Lower lobe of right lung (tissue), 2 donors: ENCODE measurements at regions not wholly inside any gene's neighbourhood (a gene's known extent, or its start where the extent isn't known, plus 50 kb on each side); places are given as distances from the start of the nearest gene placed in this dataset.
A peak's percentile ranks its signal among the peaks of the same experiment; 100 is the strongest.

ENCODE experiments used
- ATAC-seq, 2 donors: fragments of 200-7000 bp; cut with Tn5 transposase; one replicate each; pipeline ENCODE4 v1.9.1; 2020 to 2022; ENCODE audit warnings: mild to moderate bottlenecking in 2 of 2, moderate library complexity in 2 of 2
- DNase-seq: peaks from one replicate; pipeline ENCODE4 v3.0.0-alpha.2; 2020
- H3K27ac ChIP-seq: fragments of 200-600 bp; one replicate; pipeline ENCODE4 v1.8.0; 2022
- H3K27me3 ChIP-seq: fragments of 200-600 bp; one replicate; pipeline ENCODE4 v1.8.0; 2022; ENCODE audit warnings: low read depth
- H3K36me3 ChIP-seq: fragments of 200-600 bp; one replicate; pipeline ENCODE4 v1.8.0; 2022; ENCODE audit warnings: mild to moderate bottlenecking
- H3K4me1 ChIP-seq: fragments of 200-600 bp; one replicate; pipeline ENCODE4 v1.8.0; 2022
- H3K4me3 ChIP-seq: fragments of 200-600 bp; one replicate; pipeline ENCODE4 v1.8.0; 2022; ENCODE audit warnings: mild to moderate bottlenecking
- H3K9me3 ChIP-seq: fragments of 200-600 bp; one replicate; pipeline ENCODE4 v1.8.0; 2022
- CTCF ChIP-seq: fragments of 200-600 bp; IDR thresholded peaks from one replicate; pipeline ENCODE4 v1.8.0; 2022; ENCODE audit warnings: antibody characterized with exemption, mild to moderate bottlenecking
- intact Hi-C: fragments of 100-400 bp; cut with DNase I; formaldehyde crosslinking; loops from one replicate; pipeline ENCODE4 v1.11.0; 2022
- donor health status: DM: no; HTN: yes; CAD: no; lungs with severe emphysema.

- H3K4me1 ChIP-seq, result no peaks in the 10 kb centered on the region
- no peaks in the 10 kb centered on the region for H3K36me3 ChIP-seq
- no peak overlapping the region for H3K4me3 ChIP-seq
- DNase-seq, result no peak
- no peak for TF ChIP-seq CTCF
- H3K27me3 ChIP-seq, result no peaks in the 10 kb centered on the region
- H3K27ac ChIP-seq, result no peak overlapping the region
- peak in 1 of 2 donors; percentile 12 for ATAC-seq
- intact Hi-C loops, result no loop called here
- H3K9me3 ChIP-seq, result no peaks in the 10 kb centered on the region
Measured at GRCh38 chr10:36886303-36886891, 239.0 kb upstream of the ANKRD30A start.

GRCh38 chr10:36885746-36886145 is 239.7 kb upstream of the ANKRD30A start:
- DNase-seq (no peak), ATAC-seq (no peak)
- intact Hi-C loops, result no loop called here
- no peaks in the 10 kb centered on the region for H3K4me1 ChIP-seq
- no peak for TF ChIP-seq CTCF
- no peaks in the 10 kb centered on the region for H3K9me3 ChIP-seq
- no peak overlapping the region for H3K4me3 ChIP-seq
- H3K36me3 ChIP-seq, result no peaks in the 10 kb centered on the region
- H3K27me3 ChIP-seq, result no peaks in the 10 kb centered on the region
- H3K27ac ChIP-seq, result no peak overlapping the region

GRCh38 chr10:36882781-36883180 is 242.6 kb upstream of the ANKRD30A start:
- TF ChIP-seq CTCF, result no peak
- H3K36me3 ChIP-seq, result no peaks in the 10 kb centered on the region
- H3K4me3 ChIP-seq, result no peak overlapping the region
- intact Hi-C loops, result no loop called here
- H3K4me1 ChIP-seq, result no peaks in the 10 kb centered on the region
- no peaks in the 10 kb centered on the region for H3K9me3 ChIP-seq
- no peaks in the 10 kb centered on the region for H3K27me3 ChIP-seq
- DNase-seq (no peak), ATAC-seq (no peak)
- H3K27ac ChIP-seq, result no peak overlapping the region

- H3K36me3 ChIP-seq, result no peaks in the 10 kb centered on the region
- H3K9me3 ChIP-seq, result no peaks in the 10 kb centered on the region
- no peaks in the 10 kb centered on the region for H3K4me1 ChIP-seq
- H3K4me3 ChIP-seq, result no peak overlapping the region
- H3K27me3 ChIP-seq, result no peaks in the 10 kb centered on the region
- DNase-seq, result no peak
- intact Hi-C loops, result no loop called here
- no peak overlapping the region for H3K27ac ChIP-seq
- no peak for ATAC-seq
- TF ChIP-seq CTCF, result peak; percentile 47
Measured at GRCh38 chr10:36880898-36881297, 244.5 kb upstream of the ANKRD30A start.

GRCh38 chr10:36872702-36873393 is 252.6 kb upstream of the ANKRD30A start:
- ATAC-seq (no peak), DNase-seq (no peak)
- Histone ChIP-seq H3K36me3 (no peaks in the 10 kb centered on the region), H3K4me1 (no peaks in the 10 kb centered on the region), H3K27me3 (no peaks in the 10 kb centered on the region), H3K27ac (no peak overlapping the region), H3K4me3 (no peak overlapping the region), H3K9me3 (no peaks in the 10 kb centered on the region)
- intact Hi-C loops, result no loop called here
- TF ChIP-seq CTCF, result no peak
